Activated CD4-positive, alpha-beta T cell treated with anti-CD3 and anti-CD28 coated beads, Interleukin-2, amount 10 ng/mL, durations not matched to agents 24 days and 14 days (primary cell): ENCODE measurements at regions not wholly inside any gene's neighbourhood (a gene's known extent, or its start where the extent isn't known, plus 50 kb on each side); places are given as distances from the start of the nearest gene placed in this dataset.
A peak's percentile ranks its signal among the peaks of the same experiment; 100 is the strongest.

Source experiments
- DNase-seq: peaks from one replicate; pipeline ENCODE4 v3.0.0; 2022
- H3K27ac Mint-ChIP-seq: one replicate; pipeline ENCODE4 v1.8.0; 2022; ENCODE audit warnings: mild to moderate bottlenecking, mixed read lengths
- H3K27me3 Mint-ChIP-seq: one replicate; pipeline ENCODE4 v1.8.0; 2022; ENCODE audit warnings: mixed read lengths
- H3K36me3 Mint-ChIP-seq: one replicate; pipeline ENCODE4 v1.8.0; 2022; ENCODE audit warnings: low read depth, mild to moderate bottlenecking, mixed read lengths
- H3K4me1 Mint-ChIP-seq: one replicate; pipeline ENCODE4 v1.8.0; 2021; ENCODE audit warnings: mixed read lengths
- H3K4me3 Mint-ChIP-seq: one replicate; pipeline ENCODE4 v1.8.0; 2022; ENCODE audit warnings: mild to moderate bottlenecking, moderate library complexity, mixed read lengths
- H3K9me3 Mint-ChIP-seq: one replicate; pipeline ENCODE4 v1.8.0; 2021; ENCODE audit warnings: mixed read lengths
- intact Hi-C: fragments of 100-400 bp; cut with micrococcal nuclease; formaldehyde crosslinking; loops from one replicate; pipeline ENCODE4 v1.15.1; 2023

GRCh38 chr2:23256643-23257042 is 128.3 kb upstream of the KLHL29 start:
- H3K4me3 Mint-ChIP-seq = no peak overlapping the region
- no peaks in the 10 kb centered on the region for H3K9me3 Mint-ChIP-seq
- DNase-seq = no peak
- H3K27ac Mint-ChIP-seq = no peak overlapping the region
- H3K4me1 Mint-ChIP-seq = no peaks in the 10 kb centered on the region
- intact Hi-C loops = no loop called here
- peaks cover 16% of the 10 kb centered on the region for H3K27me3 Mint-ChIP-seq
- no peaks in the 10 kb centered on the region for H3K36me3 Mint-ChIP-seq

GRCh38 chr2:23260621-23261020 is 124.4 kb upstream of the KLHL29 start:
- Mint-ChIP-seq H3K4me1 (no peaks in the 10 kb centered on the region), H3K4me3 (no peak overlapping the region), H3K27ac (no peak overlapping the region), H3K36me3 (no peaks in the 10 kb centered on the region), H3K27me3 (peaks cover 17% of the 10 kb centered on the region), H3K9me3 (no peaks in the 10 kb centered on the region)
- intact Hi-C loops = no loop called here
- peak; percentile 37 for DNase-seq

DNA sequence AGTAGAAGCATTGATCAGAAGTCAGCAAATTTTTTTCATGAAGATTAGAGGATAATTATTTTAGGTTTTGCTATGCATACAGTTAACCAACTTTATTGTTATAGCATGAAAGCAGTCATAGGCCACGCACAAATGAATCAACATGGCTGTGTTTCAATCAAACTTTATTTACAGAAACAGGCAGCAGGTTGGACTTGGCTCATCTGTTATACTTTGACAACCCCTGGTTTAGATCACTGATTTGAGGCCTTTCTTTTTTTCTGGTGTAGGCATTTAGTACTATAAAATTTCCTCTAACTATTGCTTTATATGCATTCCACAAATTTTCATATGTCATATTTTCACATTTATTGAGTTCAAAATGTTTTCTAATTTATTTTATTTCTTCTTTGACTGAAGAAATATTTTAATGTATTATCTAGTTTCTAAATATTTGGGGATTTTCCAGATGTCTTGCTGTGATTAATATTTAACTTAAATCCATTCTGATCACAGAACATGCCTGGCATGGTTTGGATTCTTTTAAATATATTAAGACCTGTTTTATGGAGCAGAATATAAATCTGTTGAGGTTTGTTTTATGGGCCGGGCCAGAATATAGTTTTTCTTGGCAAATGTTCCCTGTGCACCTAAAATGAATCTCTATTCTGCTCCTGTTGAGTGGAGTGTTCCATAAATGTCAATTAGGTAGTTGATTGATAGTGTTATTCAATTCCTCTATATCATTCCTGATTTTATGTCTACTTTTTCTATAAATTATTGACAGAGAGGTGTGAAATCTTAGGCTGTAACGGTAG is 116.3 kb upstream of the KLHL29 start:
- no peaks in the 10 kb centered on the region for H3K9me3 Mint-ChIP-seq
- no peaks in the 10 kb centered on the region for H3K36me3 Mint-ChIP-seq
- intact Hi-C loops = no loop called here
- H3K27ac Mint-ChIP-seq = no peak overlapping the region
- H3K27me3 Mint-ChIP-seq = peaks cover 19% of the 10 kb centered on the region
- H3K4me1 Mint-ChIP-seq = no peaks in the 10 kb centered on the region
- H3K4me3 Mint-ChIP-seq = no peak overlapping the region
- DNase-seq = no peak

DNA sequence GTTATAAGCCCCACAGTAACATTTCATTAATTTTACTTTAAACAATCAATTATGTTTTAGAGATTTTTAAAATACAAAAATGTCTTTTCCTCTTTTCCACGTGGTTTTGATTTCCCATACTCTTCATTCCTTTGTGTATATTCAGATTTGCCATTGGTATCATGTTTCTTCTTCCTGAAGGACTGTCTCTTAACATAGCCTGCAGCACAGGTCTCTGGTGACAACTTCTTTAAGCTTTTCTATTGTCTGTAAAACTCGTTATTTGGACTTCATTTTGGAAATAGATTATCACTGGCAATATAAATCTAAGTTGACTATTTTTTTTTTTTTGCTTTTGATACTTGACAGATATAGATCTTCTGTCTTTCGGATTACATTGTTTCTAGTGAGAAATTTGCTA is 115.2 kb upstream of the KLHL29 start:
- Mint-ChIP-seq H3K27me3 (peaks cover 18% of the 10 kb centered on the region), H3K4me3 (no peak overlapping the region), H3K36me3 (no peaks in the 10 kb centered on the region), H3K9me3 (no peaks in the 10 kb centered on the region), H3K27ac (no peak overlapping the region), H3K4me1 (no peaks in the 10 kb centered on the region)
- intact Hi-C loops = no loop called here
- DNase-seq = no peak

DNA sequence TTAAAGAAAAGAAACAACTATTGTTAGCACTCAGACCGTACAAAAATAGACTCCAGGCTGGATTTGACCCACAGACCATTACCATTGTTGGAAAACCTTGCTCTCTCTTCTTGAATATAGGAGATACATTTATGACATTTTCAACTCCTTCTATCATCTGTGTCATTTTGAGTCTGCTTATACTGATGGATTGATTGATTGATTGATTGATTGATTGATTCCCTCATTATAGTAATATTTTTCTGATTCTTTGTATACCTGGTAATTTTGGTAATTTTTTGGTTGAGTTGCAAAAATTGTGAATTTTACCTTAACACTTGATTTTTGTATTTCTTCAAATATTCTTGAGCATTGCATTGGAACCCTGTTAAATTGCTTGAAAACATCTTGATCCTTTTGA is 114.2 kb upstream of the KLHL29 start:
- no peak overlapping the region for H3K4me3 Mint-ChIP-seq
- H3K9me3 Mint-ChIP-seq = no peaks in the 10 kb centered on the region
- H3K27ac Mint-ChIP-seq = no peak overlapping the region
- no peak for DNase-seq
- H3K4me1 Mint-ChIP-seq = no peaks in the 10 kb centered on the region
- H3K27me3 Mint-ChIP-seq = peaks cover 14% of the 10 kb centered on the region
- H3K36me3 Mint-ChIP-seq = no peaks in the 10 kb centered on the region
- intact Hi-C loops = no loop called here

DNA sequence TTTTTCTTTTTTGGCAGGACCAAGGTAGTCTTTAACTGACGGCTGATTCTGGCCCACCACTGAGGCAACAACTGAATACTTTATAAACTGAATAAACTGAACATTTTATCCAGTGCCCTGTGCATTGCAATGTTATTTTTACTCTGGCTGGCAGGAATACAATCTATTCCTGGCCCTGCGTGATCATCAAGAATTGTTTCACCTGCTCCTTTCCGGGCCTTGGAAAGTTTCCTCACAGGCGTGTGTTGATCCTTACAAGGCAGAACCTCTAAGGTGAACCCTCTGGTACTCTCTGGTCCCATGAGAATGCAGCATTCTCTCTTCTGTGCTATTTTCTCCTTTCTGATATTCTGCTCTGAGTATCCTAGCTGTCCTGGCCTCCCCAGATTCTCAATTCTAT is 113.7 kb upstream of the KLHL29 start:
- intact Hi-C loops = no loop called here
- H3K36me3 Mint-ChIP-seq = no peaks in the 10 kb centered on the region
- no peak overlapping the region for H3K27ac Mint-ChIP-seq
- no peak for DNase-seq
- no peak overlapping the region for H3K4me3 Mint-ChIP-seq
- H3K4me1 Mint-ChIP-seq = no peaks in the 10 kb centered on the region
- peaks cover 14% of the 10 kb centered on the region for H3K27me3 Mint-ChIP-seq
- no peaks in the 10 kb centered on the region for H3K9me3 Mint-ChIP-seq

- Mint-ChIP-seq H3K4me1 (no peaks in the 10 kb centered on the region), H3K4me3 (no peak overlapping the region), H3K27ac (no peak overlapping the region), H3K27me3 (peaks cover 10% of the 10 kb centered on the region), H3K9me3 (no peaks in the 10 kb centered on the region), H3K36me3 (no peaks in the 10 kb centered on the region)
- DNase-seq = peak; percentile 28
- intact Hi-C loops = no loop called here
Measured at GRCh38 chr2:23273786-23274185, 111.2 kb upstream of the KLHL29 start.

DNA sequence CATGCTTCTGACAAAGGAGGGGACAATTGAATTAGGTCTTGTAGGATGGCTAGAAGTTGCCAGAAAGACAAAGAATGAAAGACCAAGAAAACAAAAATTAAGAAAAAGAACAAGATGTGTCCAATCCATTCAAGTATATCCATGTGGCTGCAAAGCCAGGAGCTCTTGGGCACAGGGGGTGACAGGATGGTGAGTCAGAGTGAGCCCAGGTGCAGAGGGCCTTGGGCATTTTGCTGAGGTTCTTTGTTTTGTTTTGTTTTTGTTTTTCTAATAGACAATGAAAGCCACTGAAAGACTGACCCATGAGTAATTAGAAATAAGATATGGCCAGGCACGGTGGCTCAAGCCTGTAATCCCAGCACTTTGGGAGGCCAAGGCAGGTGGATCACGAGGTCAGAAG is 104.6 kb upstream of the KLHL29 start:
- Mint-ChIP-seq H3K4me3 (no peak overlapping the region), H3K27me3 (no peaks in the 10 kb centered on the region), H3K9me3 (no peaks in the 10 kb centered on the region), H3K4me1 (no peaks in the 10 kb centered on the region), H3K36me3 (no peaks in the 10 kb centered on the region), H3K27ac (no peak overlapping the region)
- DNase-seq = no peak
- intact Hi-C loops = no loop called here

- no peak overlapping the region for H3K27ac Mint-ChIP-seq
- H3K36me3 Mint-ChIP-seq = no peaks in the 10 kb centered on the region
- peaks cover 13% of the 10 kb centered on the region for H3K27me3 Mint-ChIP-seq
- H3K4me1 Mint-ChIP-seq = no peaks in the 10 kb centered on the region
- intact Hi-C loops = no loop called here
- H3K9me3 Mint-ChIP-seq = no peaks in the 10 kb centered on the region
- DNase-seq = no peak
- H3K4me3 Mint-ChIP-seq = no peak overlapping the region
Measured at GRCh38 chr2:23283653-23284052, 101.3 kb upstream of the KLHL29 start.

DNA sequence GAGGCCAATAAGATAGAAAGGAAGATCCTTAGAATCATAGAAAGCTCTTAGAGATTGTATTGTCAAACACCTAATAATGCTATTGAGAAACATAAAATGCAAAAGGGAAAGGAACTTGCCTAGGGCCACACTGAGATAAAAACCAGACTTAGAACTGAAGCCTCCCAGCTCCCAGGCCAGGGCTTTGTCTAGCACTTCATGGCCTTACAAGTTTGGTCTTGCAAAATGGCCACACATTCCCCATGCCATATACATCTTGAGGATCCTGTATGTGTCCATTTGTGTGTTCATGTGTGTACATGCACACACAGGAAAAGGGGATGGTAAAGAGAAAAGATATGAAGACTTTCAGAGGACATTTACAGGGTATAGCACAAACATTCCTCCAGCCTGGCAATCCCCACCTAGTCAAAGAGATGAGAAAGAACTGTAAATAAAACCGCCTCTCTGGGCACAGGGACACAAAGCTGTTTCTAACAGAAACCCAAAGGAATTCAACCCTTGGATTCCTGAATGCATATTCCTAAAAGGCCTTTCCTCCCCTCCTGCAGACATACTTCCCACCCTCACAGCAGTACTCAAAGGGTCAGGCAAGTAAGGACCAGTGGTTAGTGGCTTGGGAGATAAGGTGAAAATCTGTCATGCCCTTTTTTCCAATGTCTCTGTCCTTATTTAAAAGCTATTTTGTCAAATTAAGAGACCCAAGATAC is 99.7 kb upstream of the KLHL29 start:
- H3K36me3 Mint-ChIP-seq = no peaks in the 10 kb centered on the region
- no peak for DNase-seq
- peaks cover 15% of the 10 kb centered on the region for H3K27me3 Mint-ChIP-seq
- no peaks in the 10 kb centered on the region for H3K9me3 Mint-ChIP-seq
- H3K4me3 Mint-ChIP-seq = no peak overlapping the region
- intact Hi-C loops = no loop called here
- no peaks in the 10 kb centered on the region for H3K4me1 Mint-ChIP-seq
- no peak overlapping the region for H3K27ac Mint-ChIP-seq

GRCh38 chr2:23286031-23286757 is 98.8 kb upstream of the KLHL29 start:
- peaks cover 15% of the 10 kb centered on the region for H3K27me3 Mint-ChIP-seq
- H3K4me3 Mint-ChIP-seq = no peak overlapping the region
- intact Hi-C loops = no loop called here
- no peak overlapping the region for H3K27ac Mint-ChIP-seq
- no peaks in the 10 kb centered on the region for H3K36me3 Mint-ChIP-seq
- H3K9me3 Mint-ChIP-seq = no peaks in the 10 kb centered on the region
- H3K4me1 Mint-ChIP-seq = no peaks in the 10 kb centered on the region
- no peak for DNase-seq

GRCh38 chr2:23286758-23287704 is 97.9 kb upstream of the KLHL29 start:
- Mint-ChIP-seq H3K36me3 (no peaks in the 10 kb centered on the region), H3K27me3 (peaks cover 15% of the 10 kb centered on the region), H3K4me1 (no peaks in the 10 kb centered on the region), H3K27ac (no peak overlapping the region), H3K4me3 (no peak overlapping the region), H3K9me3 (no peaks in the 10 kb centered on the region)
- no peak for DNase-seq
- intact Hi-C loops = no loop called here

GRCh38 chr2:23289671-23290070 is 95.3 kb upstream of the KLHL29 start:
- DNase-seq = no peak
- intact Hi-C loops = no loop called here
- Mint-ChIP-seq H3K27me3 (peaks cover 17% of the 10 kb centered on the region), H3K36me3 (no peaks in the 10 kb centered on the region), H3K27ac (no peak overlapping the region), H3K4me1 (no peaks in the 10 kb centered on the region), H3K4me3 (no peak overlapping the region), H3K9me3 (no peaks in the 10 kb centered on the region)
